GM12872 (cell line): ENCODE measurements at regions not wholly inside any gene's neighbourhood (a gene's known extent, or its start where the extent isn't known, plus 50 kb on each side); places are given as distances from the start of the nearest gene placed in this dataset.

ENCODE experiments used
- TF ChIP-seq, protein P1 (sequence below): IDR thresholded peaks from 3 replicates; pipeline ENCODE4 v1.5.1; 2011; ENCODE audit warnings: low read depth, mild to moderate bottlenecking, low read length, moderate library complexity; ENCODE audit not compliant: insufficient read depth

DNA sequence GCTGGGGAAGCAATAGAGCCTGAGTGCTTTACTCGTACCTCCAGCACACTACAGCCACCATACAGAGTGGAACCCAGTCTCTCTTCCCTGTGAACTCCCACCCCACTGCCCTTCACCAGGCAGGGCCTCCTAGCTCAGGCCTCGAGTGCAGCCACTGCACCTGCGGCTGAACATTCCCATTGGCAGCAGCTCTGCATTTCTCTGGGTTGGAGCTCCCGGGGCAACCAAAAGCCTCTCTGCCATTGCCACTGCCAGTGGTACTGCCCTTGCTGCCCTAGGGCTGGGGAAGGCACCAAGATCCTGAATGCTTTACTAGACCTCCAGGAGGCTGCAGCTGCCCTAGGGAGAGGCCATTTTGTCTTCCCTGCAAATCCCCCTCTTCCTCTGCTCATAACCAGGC, 266.8 kb downstream of the TDRD3 start:
- TF ChIP-seq, protein P1, sequence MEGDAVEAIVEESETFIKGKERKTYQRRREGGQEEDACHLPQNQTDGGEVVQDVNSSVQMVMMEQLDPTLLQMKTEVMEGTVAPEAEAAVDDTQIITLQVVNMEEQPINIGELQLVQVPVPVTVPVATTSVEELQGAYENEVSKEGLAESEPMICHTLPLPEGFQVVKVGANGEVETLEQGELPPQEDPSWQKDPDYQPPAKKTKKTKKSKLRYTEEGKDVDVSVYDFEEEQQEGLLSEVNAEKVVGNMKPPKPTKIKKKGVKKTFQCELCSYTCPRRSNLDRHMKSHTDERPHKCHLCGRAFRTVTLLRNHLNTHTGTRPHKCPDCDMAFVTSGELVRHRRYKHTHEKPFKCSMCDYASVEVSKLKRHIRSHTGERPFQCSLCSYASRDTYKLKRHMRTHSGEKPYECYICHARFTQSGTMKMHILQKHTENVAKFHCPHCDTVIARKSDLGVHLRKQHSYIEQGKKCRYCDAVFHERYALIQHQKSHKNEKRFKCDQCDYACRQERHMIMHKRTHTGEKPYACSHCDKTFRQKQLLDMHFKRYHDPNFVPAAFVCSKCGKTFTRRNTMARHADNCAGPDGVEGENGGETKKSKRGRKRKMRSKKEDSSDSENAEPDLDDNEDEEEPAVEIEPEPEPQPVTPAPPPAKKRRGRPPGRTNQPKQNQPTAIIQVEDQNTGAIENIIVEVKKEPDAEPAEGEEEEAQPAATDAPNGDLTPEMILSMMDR: no peak

- TF ChIP-seq, protein P1: no peak
These were observed 265.6 kb downstream of the TDRD3 start for GRCh38 chr13:60662595-60662994.

DNA sequence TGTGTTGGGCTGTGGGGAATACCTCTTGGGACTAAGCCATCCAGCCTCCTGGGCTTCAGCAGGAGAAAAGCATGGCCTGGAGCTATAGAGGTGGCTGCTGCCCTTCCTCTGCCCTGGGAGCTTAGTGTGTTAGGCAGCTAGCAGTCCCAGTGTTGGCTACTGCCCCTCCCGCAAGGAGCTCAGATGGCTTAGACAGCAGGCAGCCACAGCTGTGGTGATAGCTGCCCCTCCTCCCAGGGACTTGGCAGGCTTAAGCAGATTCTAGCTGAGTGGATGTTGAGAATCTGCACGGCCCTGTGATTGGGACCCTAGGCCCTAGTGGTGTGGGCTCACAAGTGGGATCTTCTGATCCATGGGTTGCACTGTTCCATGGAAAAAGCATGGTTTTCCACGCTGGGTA, 264.5 kb downstream of the TDRD3 start:
- TF ChIP-seq, protein P1: no peak

- TF ChIP-seq, protein P1: no peak
These were observed 258.2 kb downstream of the TDRD3 start for GRCh38 chr13:60655256-60655655.

DNA sequence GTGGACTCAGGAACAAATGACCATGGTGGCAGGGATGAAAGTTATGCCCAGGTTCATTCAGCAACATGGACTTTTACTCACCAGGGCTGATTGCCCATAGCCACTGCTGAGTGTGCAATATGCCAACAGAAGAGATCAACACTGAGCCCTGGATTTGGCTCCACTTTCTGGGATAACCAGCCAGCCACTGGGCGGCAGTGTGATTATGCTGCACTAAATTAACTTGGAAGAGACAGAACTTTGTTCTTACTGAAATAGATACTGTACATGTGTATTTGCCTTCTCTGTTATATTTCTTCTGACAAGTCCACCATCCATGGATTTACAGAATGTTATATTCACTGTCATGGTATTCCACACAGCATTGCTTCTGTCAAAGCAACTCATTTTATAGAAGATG, 257.4 kb downstream of the TDRD3 start:
- TF ChIP-seq, protein P1: 0 out of 3 replicates have a peak, but pooled peaks have one; percentile 25

DNA sequence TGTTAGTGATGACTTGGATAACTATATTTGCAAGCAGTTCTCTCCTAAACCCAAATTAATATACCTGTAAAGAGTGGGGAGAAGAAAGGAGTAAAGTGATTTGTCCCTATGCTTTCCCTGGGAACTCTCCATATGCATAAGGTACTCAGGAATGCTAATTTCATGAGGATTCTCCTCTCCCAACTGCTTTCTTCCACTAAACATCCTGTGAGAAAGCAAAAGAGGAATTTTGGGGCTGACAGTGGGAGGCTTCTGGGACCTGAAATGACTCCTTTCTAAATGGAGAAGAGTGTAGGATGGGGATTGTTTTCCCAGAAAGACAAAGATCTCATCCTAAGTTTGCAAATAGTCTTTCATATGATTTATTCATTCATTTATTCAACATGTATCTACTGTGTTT, 250.5 kb downstream of the TDRD3 start:
- TF ChIP-seq, protein P1: no peak

DNA sequence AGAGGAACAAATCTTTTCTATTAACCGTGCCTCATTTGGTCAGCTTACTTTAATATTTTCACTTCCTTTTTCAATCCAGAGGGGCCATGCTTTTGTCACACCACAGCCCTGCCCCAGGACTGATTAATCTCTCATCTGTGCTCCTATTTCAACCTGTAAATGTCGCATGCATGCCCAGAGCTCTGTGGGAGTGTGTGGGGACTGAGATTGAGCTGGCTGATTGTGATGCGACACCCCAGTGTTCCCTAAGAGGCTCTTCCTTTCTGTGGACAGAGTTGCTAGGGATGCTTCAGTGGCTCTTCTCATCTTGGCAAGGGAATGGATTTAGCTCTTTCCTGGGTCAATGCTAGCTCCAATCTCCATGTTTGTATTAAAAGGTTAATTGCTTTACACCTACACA, 249.6 kb downstream of the TDRD3 start:
- TF ChIP-seq, protein P1: no peak

DNA sequence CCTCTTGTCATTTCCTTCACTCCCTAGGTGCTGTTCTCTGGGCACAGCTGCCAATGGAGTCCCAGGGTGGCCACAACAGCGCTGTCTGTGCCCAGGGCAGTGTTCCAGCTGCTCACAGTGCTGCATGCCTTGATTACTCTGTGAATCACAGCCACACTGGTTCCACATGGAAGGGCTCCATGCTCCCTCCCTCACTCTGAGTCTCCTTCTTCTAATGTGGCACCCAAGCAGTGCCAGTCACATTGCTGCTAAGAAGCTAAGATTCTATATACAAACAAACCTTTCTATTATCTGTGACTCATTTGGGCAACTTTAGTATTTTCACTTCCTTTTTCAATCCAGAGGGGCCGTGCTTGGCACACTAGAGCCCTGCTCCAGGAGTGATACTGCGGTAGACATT, 248.7 kb downstream of the TDRD3 start:
- TF ChIP-seq, protein P1: no peak
